GM10266 (cell line): ENCODE measurements at regions not wholly inside any gene's neighbourhood (a gene's known extent, or its start where the extent isn't known, plus 50 kb on each side); places are given as distances from the start of the nearest gene placed in this dataset.

Experiments
- DNase-seq: peaks from one replicate; pipeline ENCODE4 v3.0.0; 2012; ENCODE audit errors: extremely low spot score
- TF ChIP-seq, protein P1 (sequence below): IDR thresholded peaks from 2 replicates; pipeline ENCODE4 v1.5.1; 2012; ENCODE audit warnings: mild to moderate bottlenecking, low read depth; ENCODE audit not compliant: control insufficient read depth, insufficient read depth; ENCODE audit errors: missing control alignments

DNA sequence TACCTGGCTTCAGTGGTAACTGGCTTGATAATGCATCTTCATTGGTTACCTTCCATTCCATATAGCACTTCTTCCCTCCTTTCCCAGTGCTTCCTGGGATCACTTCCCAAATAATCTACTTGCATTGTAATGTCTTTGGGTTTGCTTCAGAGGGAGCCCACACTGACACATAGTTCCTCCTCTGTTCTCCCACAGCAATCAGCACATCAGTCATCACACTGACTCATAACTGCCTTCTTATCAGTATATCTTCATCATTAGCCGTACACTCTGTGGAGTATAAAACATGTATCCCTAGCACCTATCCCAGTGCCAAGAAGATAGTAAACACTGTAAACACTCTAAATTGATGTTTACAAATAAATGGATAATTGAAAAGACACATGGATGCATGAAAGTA is 91.4 kb upstream of the SCN10A start:
- DNase-seq = no peak
- TF ChIP-seq, protein P1, sequence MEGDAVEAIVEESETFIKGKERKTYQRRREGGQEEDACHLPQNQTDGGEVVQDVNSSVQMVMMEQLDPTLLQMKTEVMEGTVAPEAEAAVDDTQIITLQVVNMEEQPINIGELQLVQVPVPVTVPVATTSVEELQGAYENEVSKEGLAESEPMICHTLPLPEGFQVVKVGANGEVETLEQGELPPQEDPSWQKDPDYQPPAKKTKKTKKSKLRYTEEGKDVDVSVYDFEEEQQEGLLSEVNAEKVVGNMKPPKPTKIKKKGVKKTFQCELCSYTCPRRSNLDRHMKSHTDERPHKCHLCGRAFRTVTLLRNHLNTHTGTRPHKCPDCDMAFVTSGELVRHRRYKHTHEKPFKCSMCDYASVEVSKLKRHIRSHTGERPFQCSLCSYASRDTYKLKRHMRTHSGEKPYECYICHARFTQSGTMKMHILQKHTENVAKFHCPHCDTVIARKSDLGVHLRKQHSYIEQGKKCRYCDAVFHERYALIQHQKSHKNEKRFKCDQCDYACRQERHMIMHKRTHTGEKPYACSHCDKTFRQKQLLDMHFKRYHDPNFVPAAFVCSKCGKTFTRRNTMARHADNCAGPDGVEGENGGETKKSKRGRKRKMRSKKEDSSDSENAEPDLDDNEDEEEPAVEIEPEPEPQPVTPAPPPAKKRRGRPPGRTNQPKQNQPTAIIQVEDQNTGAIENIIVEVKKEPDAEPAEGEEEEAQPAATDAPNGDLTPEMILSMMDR = no peak

DNA sequence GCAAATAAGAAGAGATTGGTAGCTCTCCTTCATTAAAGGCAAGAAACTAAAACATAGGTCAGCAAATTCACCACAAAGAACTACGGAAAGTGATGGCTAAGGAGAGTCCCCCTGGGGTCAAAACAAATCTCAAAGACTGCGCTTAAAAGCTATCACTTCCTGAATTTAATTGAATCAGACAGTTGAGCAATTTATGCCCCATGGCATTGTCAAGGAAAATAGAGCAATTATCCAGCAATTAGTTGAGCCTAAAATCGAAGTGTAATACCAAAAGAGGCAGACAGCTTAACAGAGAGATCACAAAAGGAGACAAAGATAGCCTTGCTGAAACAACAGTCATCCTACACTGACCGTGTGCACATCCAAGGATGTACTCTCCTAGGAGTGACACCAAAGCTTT is 74.4 kb upstream of the SCN10A start:
- DNase-seq = no peak
- TF ChIP-seq, protein P1 = no peak

GRCh38 chr3:38878646-38879045 is 62.6 kb upstream of the SCN10A start:
- DNase-seq = no peak
- TF ChIP-seq, protein P1 = no peak
